LNCaP clone FGC (cell line): ENCODE measurements at regions not wholly inside any gene's neighbourhood (a gene's known extent, or its start where the extent isn't known, plus 50 kb on each side); places are given as distances from the start of the nearest gene placed in this dataset.
A peak's percentile ranks its signal among the peaks of the same experiment; 100 is the strongest.

Source experiments
- DNase-seq: peaks from one replicate; pipeline ENCODE4 v3.0.0-alpha.2; 2011; ENCODE audit warnings: low read depth
- H3K4me3 ChIP-seq: 2 replicates; pipeline ENCODE4 v1.5.1; 2011; ENCODE audit warnings: mild to moderate bottlenecking, low read depth, low read length, control low read depth
- TF ChIP-seq, protein P1 (sequence below): IDR thresholded peaks from 2 replicates; pipeline ENCODE4 v1.5.1; 2012; ENCODE audit warnings: mild to moderate bottlenecking; ENCODE audit not compliant: control insufficient read depth, insufficient read depth; ENCODE audit errors: extremely low read depth

DNA sequence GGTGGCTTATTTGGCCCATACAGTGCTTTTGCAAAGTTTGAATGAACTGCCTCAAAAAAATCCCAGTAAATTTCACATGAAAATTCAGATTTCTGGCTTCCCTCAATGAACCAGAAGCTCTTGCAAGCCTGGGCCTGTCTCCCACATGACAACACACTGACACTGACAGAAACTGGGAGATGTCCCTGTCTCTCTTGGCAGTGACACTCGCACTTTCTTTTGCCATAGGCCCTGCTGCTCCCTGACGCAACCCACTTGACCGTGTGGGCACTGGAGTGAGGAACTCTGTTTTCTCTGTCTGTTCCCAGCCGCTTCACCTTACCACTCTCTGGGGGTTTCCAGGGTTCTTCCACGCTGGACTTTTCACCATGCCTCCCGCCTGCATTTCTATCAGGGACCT lies 524.5 kb downstream of the SHQ1 start:
- no peak overlapping the region for H3K4me3 ChIP-seq
- TF ChIP-seq, protein P1, sequence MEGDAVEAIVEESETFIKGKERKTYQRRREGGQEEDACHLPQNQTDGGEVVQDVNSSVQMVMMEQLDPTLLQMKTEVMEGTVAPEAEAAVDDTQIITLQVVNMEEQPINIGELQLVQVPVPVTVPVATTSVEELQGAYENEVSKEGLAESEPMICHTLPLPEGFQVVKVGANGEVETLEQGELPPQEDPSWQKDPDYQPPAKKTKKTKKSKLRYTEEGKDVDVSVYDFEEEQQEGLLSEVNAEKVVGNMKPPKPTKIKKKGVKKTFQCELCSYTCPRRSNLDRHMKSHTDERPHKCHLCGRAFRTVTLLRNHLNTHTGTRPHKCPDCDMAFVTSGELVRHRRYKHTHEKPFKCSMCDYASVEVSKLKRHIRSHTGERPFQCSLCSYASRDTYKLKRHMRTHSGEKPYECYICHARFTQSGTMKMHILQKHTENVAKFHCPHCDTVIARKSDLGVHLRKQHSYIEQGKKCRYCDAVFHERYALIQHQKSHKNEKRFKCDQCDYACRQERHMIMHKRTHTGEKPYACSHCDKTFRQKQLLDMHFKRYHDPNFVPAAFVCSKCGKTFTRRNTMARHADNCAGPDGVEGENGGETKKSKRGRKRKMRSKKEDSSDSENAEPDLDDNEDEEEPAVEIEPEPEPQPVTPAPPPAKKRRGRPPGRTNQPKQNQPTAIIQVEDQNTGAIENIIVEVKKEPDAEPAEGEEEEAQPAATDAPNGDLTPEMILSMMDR: no peak
- no peak for DNase-seq

DNA sequence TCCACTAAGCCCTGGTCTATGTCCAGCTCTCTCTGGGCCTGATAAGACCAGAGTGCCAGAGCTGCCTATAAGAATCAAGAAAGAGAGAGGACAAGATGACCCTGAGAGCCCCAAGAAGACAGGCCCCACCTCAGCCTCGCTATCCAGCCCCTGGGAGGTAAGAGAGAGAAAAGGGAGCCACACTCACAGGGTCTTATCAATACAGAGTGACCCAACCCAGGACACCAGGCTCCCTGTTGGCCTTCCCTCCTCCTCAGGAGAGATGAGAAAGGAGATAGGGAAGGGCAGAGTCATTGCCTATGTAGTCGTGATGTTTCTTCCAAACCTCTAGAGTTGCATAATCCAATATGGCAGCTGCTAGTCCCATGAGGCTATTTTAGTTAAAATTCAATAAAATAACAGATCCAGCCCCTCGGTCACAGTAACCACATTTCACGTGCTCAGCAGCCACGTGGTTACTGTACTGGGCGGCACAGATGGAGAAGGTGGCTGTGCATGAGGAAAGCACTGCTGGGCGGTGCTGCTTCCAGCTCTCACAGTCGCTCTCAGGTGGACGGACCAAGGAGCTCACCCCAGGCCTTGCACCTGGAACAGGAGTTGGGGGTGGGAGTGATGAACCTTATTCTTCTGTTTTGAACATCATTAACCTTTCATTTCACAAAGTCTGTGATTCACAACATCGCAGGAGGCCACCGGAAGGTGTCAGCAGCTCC lies 525.8 kb downstream of the SHQ1 start:
- TF ChIP-seq, protein P1: no peak
- DNase-seq: no peak
- H3K4me3 ChIP-seq: no peak overlapping the region

DNA sequence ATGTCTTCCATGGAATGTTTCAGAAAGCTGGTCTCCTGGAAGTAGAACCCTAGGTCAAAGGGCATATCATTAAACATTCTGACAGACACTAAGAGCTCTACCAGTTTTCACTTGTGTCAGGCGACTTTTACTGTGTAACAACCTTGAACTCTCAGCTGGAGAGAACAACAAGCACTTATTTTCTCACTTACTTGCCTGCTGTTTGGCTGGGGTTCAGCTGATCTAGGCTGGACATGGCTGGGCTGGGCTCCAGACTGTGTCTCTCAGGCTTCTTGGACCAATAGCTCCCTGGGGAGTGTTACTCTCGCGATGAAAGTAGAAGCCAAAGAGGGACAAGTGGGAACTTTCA lies 527.3 kb downstream of the SHQ1 start:
- no peak for DNase-seq
- TF ChIP-seq, protein P1: no peak
- no peak overlapping the region for H3K4me3 ChIP-seq

DNA sequence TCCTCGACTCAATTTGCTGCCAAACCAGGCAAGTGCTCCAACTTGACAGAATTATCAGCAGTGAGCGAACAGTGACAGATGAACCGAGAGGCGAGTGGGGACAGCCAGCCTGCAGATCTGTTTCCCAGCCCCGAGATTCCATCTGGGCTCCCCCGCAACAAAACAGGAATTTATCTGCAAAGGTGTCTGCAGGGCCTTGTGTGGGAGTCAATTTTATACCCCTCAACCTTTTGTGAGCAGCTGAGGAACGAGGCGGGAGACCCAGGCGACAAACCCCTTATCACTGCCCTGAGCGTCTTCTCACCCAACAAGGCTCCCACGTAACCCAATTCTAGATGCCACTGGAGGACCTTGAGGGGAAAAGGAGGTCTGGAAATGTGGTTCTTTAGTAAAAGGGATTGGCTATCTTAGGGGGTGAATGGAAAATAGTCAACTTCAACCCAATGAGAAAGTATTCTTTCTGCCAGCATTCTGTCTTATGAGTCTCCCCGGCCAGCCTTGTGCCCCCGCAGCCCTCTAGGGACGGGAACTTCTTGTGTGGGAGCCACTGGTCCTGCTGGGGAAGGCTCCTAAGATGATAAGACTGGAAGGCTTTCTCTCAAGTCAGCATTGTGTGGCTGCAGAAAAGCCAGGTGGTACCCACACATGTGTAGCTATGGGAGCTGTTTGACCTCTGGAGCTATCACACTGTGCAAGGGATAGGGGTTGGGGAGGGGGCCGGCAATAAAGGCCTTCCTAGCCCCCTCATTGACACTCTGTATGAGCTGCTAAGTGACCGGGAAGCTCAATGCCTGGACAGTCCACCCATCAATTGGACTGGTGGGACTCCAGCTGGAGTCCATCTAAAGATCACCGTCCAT lies 527.9 kb downstream of the SHQ1 start:
- H3K4me3 ChIP-seq: no peak overlapping the region
- TF ChIP-seq, protein P1: no peak
- DNase-seq: no peak

DNA sequence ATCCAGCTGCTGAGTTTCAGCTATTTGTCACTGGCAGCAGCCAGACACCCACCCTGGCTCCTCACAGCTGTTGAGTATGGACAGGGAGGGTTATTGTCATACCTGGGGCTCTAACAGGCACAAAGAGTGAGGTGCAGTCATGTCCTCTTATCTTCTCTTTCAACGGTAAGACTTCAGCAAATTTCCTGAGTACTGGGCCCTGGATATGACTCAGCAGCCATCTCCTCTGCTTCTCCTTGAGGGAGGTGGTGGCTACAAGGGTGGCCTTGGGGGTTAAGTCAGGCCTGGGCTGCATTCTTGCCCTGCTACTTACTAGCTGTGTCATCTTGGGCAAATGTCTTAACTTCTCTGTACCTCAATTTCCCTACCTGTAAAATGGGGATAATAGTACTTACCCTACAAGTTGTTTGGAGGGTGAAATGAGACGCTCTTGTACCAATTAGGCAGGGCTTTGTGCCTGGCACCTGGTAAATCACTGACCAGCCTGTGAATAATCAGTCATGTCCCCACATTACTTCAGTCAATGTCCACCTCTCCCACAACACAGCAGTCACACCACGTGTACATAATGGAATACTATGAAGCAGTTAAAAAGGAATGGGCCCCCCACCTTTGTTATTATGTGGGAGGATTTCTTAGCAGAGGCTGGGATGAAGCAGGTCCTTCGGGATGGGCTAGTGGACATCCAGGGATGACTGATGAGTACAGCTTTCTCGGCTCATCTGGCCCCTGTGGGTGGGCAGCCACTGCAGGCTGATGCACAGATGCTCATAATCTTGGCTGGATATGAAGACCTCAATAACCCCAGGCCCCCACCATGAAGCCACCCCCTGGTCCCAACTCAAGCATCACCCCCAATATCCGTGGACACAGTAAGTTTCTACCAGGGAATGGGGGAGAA lies 528.8 kb downstream of the SHQ1 start:
- H3K4me3 ChIP-seq: no peak overlapping the region
- no peak for DNase-seq
- TF ChIP-seq, protein P1: no peak

DNA sequence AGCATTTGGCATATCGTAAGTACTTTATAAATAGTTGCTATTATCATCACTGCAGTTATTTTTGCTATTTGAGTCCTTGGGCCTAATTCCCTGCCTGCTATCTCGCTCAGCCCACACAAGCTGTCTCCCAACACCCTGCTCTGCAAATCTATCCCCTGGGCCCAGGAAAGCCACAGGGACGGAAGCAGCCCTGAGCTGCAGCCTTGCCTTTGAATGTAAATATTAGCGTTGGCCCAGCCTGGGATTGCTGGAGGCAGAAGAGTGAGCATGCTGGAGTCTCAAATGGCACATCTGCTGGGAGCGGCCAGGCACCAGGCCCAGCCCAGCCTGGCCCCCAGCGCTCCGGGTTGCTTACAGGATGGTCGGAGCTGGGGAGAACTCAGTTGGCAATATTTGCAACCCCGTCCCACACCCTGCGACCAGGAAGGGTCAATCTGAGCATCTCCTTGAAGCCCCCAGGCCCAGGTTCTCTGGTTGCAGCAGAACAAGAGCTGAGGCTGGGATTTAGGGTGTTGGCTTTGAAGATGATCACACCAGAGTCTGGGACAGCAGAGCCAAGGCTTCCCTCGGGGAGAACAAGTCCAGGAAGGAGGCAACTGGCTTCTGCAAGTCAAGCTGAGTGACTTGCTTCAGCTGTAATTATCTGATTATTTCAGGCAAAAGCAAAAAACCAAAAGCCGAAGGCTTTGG lies 529.6 kb downstream of the SHQ1 start:
- peak; percentile 67 for DNase-seq
- no peak overlapping the region for H3K4me3 ChIP-seq
- TF ChIP-seq, protein P1: no peak
